GM20000 (cell line): ENCODE measurements at regions not wholly inside any gene's neighbourhood (a gene's known extent, or its start where the extent isn't known, plus 50 kb on each side); places are given as distances from the start of the nearest gene placed in this dataset.
"Not testable (repeated sequence)": the region's sequence is repeated elsewhere in the genome, so short reads cannot be mapped to it uniquely, and the experiment has no call there.

ENCODE experiments used
- DNase-seq: peaks from one replicate; pipeline ENCODE4 v3.0.0; 2012; ENCODE audit warnings: low spot score
- TF ChIP-seq, protein P1 (sequence below): IDR thresholded peaks from 2 replicates; pipeline ENCODE4 v1.5.1; 2012; ENCODE audit warnings: mild to moderate bottlenecking, control low read depth; ENCODE audit errors: extremely low read depth, missing control alignments

DNA sequence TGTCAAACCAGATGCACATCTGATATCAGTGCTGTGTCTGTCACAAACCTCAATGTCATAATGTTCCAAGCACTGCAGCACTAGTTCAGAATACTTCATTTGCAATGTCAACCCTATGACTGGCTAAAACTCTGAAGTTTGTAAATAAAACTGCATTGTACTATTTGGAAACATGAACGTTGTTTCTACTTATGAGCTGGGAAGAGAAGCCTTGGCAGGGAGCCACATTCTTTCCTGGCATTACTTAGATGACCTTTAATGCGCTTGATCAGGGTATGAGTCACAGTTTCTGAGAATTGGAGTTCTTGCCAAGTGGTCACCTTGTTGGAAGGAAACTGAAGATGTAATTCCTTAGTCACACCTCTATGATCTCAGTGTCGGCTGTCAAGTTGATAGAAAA lies 664.8 kb upstream of the MMS22L start:
- TF ChIP-seq, protein P1, sequence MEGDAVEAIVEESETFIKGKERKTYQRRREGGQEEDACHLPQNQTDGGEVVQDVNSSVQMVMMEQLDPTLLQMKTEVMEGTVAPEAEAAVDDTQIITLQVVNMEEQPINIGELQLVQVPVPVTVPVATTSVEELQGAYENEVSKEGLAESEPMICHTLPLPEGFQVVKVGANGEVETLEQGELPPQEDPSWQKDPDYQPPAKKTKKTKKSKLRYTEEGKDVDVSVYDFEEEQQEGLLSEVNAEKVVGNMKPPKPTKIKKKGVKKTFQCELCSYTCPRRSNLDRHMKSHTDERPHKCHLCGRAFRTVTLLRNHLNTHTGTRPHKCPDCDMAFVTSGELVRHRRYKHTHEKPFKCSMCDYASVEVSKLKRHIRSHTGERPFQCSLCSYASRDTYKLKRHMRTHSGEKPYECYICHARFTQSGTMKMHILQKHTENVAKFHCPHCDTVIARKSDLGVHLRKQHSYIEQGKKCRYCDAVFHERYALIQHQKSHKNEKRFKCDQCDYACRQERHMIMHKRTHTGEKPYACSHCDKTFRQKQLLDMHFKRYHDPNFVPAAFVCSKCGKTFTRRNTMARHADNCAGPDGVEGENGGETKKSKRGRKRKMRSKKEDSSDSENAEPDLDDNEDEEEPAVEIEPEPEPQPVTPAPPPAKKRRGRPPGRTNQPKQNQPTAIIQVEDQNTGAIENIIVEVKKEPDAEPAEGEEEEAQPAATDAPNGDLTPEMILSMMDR = no peak
- no peak for DNase-seq

DNA sequence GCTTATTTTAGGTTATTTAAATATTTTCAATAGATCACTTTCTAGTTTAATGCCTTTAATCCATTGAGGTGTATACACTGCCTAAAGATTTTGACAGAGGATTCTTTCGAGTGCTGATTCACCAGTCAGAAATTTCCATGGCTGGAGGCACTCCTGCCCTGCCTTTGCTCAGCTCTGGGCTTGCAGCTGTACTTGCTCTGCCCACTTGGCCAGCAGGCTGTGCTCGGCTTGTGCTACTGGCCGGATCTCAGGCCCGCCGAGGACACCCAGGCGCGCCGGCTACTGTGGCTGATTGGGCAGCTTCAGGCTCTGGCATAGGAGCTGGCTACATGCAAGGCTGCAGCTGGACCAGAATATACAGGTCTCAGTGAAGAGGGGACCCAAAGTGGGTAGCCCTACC lies 675.1 kb upstream of the MMS22L start:
- TF ChIP-seq, protein P1 = no peak
- DNase-seq = no peak

DNA sequence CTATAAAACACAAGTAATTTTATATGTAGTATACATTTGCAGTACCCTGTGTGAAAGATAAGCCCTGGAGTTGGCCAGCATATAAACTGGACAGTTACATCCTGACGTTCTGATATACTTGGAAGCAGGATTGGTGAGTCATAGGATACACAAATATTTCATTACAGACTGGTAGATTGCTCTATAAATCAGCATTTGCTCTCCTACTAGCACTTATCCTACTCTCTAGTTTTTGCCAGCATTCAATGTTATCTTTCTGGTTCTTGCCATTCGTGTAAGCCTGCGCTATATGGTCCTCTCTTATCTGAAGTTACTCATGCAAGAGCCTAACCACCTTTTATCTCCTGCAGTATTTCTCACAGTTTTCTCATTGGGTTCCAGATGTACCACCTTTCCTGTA lies 680.2 kb upstream of the MMS22L start:
- TF ChIP-seq, protein P1 = no peak
- DNase-seq = no peak

DNA sequence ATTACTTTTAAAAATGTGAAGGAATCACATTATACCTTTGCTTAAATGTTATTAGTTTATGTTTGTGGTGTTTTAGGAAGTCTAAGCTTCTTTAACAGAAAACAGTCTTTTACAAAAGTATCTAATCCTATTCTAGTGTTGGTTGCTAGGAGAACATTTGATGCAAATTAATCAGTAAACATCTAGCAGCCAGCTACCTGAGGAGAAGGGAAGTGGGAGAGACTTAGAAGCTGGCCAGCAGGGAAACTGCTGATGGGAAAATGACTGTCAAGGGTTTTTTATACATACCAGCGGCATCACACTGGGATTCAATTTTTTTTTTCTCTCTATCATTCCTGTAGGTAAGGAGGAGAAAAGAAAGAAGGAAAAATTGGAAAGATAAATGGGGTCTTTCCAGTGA lies 686.0 kb upstream of the MMS22L start:
- DNase-seq = no peak
- TF ChIP-seq, protein P1 = no peak

DNA sequence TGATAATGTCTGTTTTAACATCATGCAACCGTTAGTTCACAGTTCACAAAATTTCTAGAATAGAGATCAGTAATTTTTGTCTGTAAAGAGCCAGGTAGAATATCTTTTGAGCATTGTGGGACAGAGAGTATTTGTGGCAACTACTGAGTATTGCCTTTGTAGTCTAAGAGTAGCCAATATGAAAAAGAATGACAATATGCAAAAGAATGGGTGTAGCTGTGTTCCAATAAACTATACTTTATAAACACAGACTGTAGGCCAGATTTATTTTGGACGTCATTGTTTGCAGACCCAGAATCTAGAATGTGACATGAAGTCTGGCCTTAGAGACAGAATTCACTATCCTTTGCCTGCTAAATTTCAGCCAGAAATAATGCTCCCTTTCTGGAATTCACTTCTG lies 694.1 kb upstream of the MMS22L start:
- DNase-seq = no peak
- TF ChIP-seq, protein P1 = no peak

DNA sequence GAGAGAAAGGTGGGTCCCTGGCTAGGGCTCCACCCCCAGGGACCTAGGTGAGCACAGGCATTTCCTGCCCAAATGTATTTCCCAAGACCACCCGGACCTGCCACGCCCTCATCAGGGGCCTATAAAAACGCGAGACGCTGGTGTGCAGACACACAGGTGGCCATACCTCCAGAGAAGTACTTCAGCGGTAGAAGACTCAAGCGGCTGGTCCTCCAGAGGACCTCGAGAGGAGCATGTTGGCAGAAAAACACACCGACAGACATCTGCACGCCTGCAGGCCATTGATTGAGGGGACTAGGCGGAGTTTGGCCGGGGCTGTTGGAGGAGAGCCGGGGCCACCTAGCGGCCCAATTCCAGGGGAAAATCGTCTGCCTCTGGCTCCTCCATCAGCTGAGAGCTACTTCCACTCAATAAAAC lies 695.8 kb upstream of the MMS22L start:
- TF ChIP-seq, protein P1 = no peak
- no peak for DNase-seq

DNA sequence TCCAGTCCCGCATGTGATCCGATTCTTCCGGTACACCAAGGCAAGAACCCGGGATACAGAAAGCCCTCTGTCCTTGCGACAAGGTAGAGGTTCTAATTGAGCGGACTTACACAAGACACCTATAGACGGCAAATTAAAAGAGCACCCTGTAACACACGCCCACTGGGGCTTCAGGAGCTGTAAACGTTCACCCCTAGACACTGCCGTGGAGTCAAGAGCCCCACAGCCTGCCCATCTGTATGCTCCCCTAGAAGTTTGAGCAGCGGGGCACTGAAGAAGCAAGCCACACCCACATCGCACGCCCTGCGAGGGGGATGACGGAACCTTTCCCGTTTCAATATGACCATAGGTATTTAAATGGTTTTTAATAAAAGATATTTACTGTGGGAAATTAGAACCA lies 696.3 kb upstream of the MMS22L start:
- DNase-seq = not testable (repeated sequence)

DNA sequence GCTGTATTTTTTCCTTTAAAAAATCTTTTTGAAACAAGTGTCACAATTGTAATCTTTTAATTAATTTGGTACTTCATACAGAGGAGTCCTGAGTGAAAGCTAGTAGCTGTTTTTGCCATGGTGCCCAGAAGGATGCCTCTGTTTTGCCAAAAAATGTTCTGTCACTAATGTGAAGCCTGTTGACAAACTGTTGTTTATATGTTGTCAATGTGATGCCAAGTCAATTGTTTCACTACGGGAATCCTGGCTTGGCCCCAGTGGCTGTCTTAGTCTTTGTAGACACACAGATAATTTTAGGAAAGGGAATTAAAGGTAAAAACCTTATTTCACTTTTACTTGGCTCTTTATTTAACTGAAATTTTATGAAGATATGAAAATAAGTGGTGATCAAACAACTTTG lies 706.4 kb upstream of the MMS22L start:
- TF ChIP-seq, protein P1 = no peak
- DNase-seq = no peak
